ENCODE measurements at regions not wholly inside any gene's neighbourhood (a gene's known extent, or its start where the extent isn't known, plus 50 kb on each side); places are given as distances from the start of the nearest gene placed in this dataset.

DNA sequence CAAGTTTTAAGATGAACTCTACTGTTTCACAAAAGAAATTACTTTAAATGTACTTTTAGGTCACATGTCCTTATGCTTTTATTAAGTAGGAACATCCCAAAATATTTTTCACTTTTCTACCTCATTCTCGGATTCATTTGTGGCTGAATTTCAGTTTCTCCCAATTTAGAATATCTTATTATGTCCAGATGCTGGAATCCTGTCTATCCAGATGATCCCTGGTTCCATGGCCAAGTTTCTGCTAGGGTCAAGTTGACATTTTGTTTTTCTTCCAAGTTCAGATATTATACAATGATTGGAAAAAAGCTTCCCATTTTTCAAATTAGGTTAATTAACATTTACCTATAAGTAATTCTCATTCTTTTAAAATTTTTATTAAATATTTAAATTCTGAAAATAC is 181.8 kb upstream of the SLC16A7 start:
- Histone ChIP-seq H3K27me3 (ENCODE audit: control insufficient read depth, insufficient read depth, low read length) (no peaks in the 10 kb centered on the region), H3K4me2 (ENCODE audit: low read depth, low read length) (no peak overlapping the region), H3K14ac (replicated peaks; ENCODE audit: low read depth, low read length) (no peak overlapping the region), H3K9ac (ENCODE audit: low read depth, low read length) (no peak overlapping the region), H3K9me3 (ENCODE audit: control insufficient read depth, insufficient read depth, low read length) (no peaks in the 10 kb centered on the region), H2AK9ac (replicated peaks; ENCODE audit: low read depth, low read length, poor library complexity) (no peak overlapping the region), H3K4me1 (ENCODE audit: control insufficient read depth, insufficient read depth, low read length) (no peaks in the 10 kb centered on the region), H2AK5ac (ENCODE audit: low read depth, low read length) (no peak overlapping the region), H4K20me1 (ENCODE audit: insufficient read depth, low read length) (no peaks in the 10 kb centered on the region), H3K4me3 (ENCODE audit: insufficient read depth, low read depth, low read length) (no peak overlapping the region), H2BK120ac (ENCODE audit: low read depth, low read length) (no peak overlapping the region), H3K23ac (ENCODE audit: low read depth, low read length) (no peak overlapping the region), H2BK5ac (ENCODE audit: low read depth, low read length, poor library complexity, severe bottlenecking) (no peak overlapping the region), H3K9me1 (ENCODE audit: insufficient read depth, low read length) (no peaks in the 10 kb centered on the region), H4K91ac (ENCODE audit: insufficient read depth, low read depth, low read length) (no peak overlapping the region), H3K4ac (ENCODE audit: low read depth, low read length) (no peak overlapping the region), H2AFZ (replicated peaks; ENCODE audit: low read length, poor library complexity) (no peak overlapping the region), H3K79me1 (ENCODE audit: low read depth in 1 of 2, low read length in 2 of 2) (no peaks in the 10 kb centered on the region), H2BK20ac (ENCODE audit: low read depth, low read length) (no peak overlapping the region), H3K18ac (ENCODE audit: low read depth, low read length) (no peak overlapping the region), H3K27ac (ENCODE audit: insufficient read depth, low read length) (no peak overlapping the region), H3K56ac (ENCODE audit: extremely low read depth, insufficient read depth, low read length) (no peak overlapping the region), H4K5ac (ENCODE audit: low read depth, low read length) (no peak overlapping the region), H3K36me3 (ENCODE audit: control insufficient read depth, insufficient read depth, low read length) (no peaks in the 10 kb centered on the region), H4K8ac (ENCODE audit: low read depth in 2 of 2, low read length in 2 of 2) (no peak overlapping the region), H2BK15ac (ENCODE audit: low read depth, low read length) (no peak overlapping the region)
- TF ChIP-seq BHLHE40 (IDR thresholded peaks at IDR 0.05; ENCODE audit: low read depth, low read length) = no peak
- no peak for TF ChIP-seq SMC3 (IDR thresholded peaks at IDR 0.05; ENCODE audit: low read depth, low read length)
- no peak for TF ChIP-seq NFE2L2 (IDR thresholded peaks at IDR 0.05; ENCODE audit: low read depth, low read length)
- TF ChIP-seq CEBPB (IDR thresholded peaks at IDR 0.05; ENCODE audit: low read depth, low read length) = no peak
- TF ChIP-seq, protein P1, sequence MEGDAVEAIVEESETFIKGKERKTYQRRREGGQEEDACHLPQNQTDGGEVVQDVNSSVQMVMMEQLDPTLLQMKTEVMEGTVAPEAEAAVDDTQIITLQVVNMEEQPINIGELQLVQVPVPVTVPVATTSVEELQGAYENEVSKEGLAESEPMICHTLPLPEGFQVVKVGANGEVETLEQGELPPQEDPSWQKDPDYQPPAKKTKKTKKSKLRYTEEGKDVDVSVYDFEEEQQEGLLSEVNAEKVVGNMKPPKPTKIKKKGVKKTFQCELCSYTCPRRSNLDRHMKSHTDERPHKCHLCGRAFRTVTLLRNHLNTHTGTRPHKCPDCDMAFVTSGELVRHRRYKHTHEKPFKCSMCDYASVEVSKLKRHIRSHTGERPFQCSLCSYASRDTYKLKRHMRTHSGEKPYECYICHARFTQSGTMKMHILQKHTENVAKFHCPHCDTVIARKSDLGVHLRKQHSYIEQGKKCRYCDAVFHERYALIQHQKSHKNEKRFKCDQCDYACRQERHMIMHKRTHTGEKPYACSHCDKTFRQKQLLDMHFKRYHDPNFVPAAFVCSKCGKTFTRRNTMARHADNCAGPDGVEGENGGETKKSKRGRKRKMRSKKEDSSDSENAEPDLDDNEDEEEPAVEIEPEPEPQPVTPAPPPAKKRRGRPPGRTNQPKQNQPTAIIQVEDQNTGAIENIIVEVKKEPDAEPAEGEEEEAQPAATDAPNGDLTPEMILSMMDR (conservative IDR thresholded peaks at IDR 0.05; ENCODE audit: low read depth, low read length) = no peak
- no peak for TF ChIP-seq RAD21 (IDR thresholded peaks at IDR 0.05; ENCODE audit: low read length)
- TF ChIP-seq, protein P2, sequence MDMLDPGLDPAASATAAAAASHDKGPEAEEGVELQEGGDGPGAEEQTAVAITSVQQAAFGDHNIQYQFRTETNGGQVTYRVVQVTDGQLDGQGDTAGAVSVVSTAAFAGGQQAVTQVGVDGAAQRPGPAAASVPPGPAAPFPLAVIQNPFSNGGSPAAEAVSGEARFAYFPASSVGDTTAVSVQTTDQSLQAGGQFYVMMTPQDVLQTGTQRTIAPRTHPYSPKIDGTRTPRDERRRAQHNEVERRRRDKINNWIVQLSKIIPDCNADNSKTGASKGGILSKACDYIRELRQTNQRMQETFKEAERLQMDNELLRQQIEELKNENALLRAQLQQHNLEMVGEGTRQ (IDR thresholded peaks at IDR 0.05; ENCODE audit: low read depth, low read length) = no peak
- TF ChIP-seq RCOR1 (IDR thresholded peaks at IDR 0.05; ENCODE audit: insufficient replicate concordance, low read length) = no peak
- TF ChIP-seq RFX5 (IDR thresholded peaks at IDR 0.05; ENCODE audit: low read depth, low read length) = no peak
- no peak for TF ChIP-seq MAZ (IDR thresholded peaks at IDR 0.05; ENCODE audit: borderline replicate concordance, low read depth, low read length)
- TF ChIP-seq, protein P3, sequence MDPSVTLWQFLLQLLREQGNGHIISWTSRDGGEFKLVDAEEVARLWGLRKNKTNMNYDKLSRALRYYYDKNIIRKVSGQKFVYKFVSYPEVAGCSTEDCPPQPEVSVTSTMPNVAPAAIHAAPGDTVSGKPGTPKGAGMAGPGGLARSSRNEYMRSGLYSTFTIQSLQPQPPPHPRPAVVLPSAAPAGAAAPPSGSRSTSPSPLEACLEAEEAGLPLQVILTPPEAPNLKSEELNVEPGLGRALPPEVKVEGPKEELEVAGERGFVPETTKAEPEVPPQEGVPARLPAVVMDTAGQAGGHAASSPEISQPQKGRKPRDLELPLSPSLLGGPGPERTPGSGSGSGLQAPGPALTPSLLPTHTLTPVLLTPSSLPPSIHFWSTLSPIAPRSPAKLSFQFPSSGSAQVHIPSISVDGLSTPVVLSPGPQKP (IDR thresholded peaks at IDR 0.05; ENCODE audit: borderline replicate concordance, low read depth, low read length) = no peak
- TF ChIP-seq CHD1 (IDR thresholded peaks at IDR 0.05; ENCODE audit: low read depth, low read length) = no peak
- no peak for TF ChIP-seq MXI1 (IDR thresholded peaks at IDR 0.05; ENCODE audit: borderline replicate concordance, low read depth, low read length)
- ATAC-seq (ENCODE audit: low read depth) (no peak), DNase-seq (no peak)
- dilution Hi-C loops (cut with HindIII; ENCODE audit: low sequenced_read_pairs, unreplicated experiment) = no loop called here
- POLR2A ChIA-PET (ENCODE audit: unreplicated experiment) = no interaction called here
- intact Hi-C loops (cut with micrococcal nuclease) = no loop called here
- no TSS peak for BruUV-seq (replicated peaks)
- WGBS, 2 experiments (ENCODE audit: extremely low coverage in 2 of 2, insufficient read length in 1 of 2) = no CpG with 5 or more reads among the region's 1 CpG
- in situ Hi-C loops (cut with MboI; ENCODE audit: low sequenced_read_pairs) = loop anchor here (25.0 kb wide), 2 partner anchors 398 to 1073 kb away; no protein-coding TSS in a partner anchor
- CTCF ChIA-PET = interaction anchor here (1.0 kb wide), 1 partner anchor 19 kb away, joined by 3 read pairs; no protein-coding TSS in a partner anchor

Data from IMR-90 (cell line).